Thoracic aorta (tissue), 2 donors: ENCODE measurements at regions not wholly inside any gene's neighbourhood (a gene's known extent, or its start where the extent isn't known, plus 50 kb on each side); places are given as distances from the start of the nearest gene placed in this dataset.

Experiments
- ATAC-seq: fragments of 150-250 bp; one replicate; pipeline ENCODE4 v1.8.0; 2017; ENCODE audit warnings: low read depth; ENCODE audit not compliant: insufficient number of reproducible peaks, low FRiP score
- DNase-seq: peaks from one replicate; pipeline ENCODE4 v3.0.0-alpha.2; 2020; ENCODE audit warnings: low spot score
- H3K27ac ChIP-seq, 2 donors: fragments of 200-600 bp; sonication (generic); 1 replicate in 1 of 2; 2 replicates in 1 of 2; pipeline ENCODE4 v1.5.1; 2016; ENCODE audit warnings: mild to moderate bottlenecking in 2 of 2, moderate library complexity in 2 of 2
- H3K27me3 ChIP-seq: fragments of 200-600 bp; sonication (generic); replicated peaks from 2 replicates; pipeline ENCODE4 v1.6.0; 2016; ENCODE audit warnings: mild to moderate bottlenecking; ENCODE audit not compliant: insufficient read depth
- H3K36me3 ChIP-seq: fragments of 200-600 bp; sonication (generic); one replicate; pipeline ENCODE4 v1.5.1; 2016
- H3K4me1 ChIP-seq, 2 donors: fragments of 200-600 bp; sonication (generic); 1 replicate in 1 of 2; 2 replicates in 1 of 2; pipeline versions ENCODE4 v1.5.1 to v1.6.0; 2016; ENCODE audit warnings: low read depth in 2 of 2, mild to moderate bottlenecking in 1 of 2; ENCODE audit not compliant: control insufficient read depth in 1 of 2
- H3K4me3 ChIP-seq: fragments of 200-600 bp; sonication (generic); 2 replicates; pipeline ENCODE4 v1.5.1; 2016; ENCODE audit warnings: mild to moderate bottlenecking
- H3K9me3 ChIP-seq: fragments of 200-600 bp; sonication (generic); 2 replicates; pipeline ENCODE4 v1.5.1; 2016
- TF ChIP-seq, protein P1 (sequence below): fragments of 200-600 bp; sonication (generic); IDR thresholded peaks from one replicate; pipeline ENCODE4 v1.5.1; 2019; ENCODE audit warnings: antibody characterized with exemption

DNA sequence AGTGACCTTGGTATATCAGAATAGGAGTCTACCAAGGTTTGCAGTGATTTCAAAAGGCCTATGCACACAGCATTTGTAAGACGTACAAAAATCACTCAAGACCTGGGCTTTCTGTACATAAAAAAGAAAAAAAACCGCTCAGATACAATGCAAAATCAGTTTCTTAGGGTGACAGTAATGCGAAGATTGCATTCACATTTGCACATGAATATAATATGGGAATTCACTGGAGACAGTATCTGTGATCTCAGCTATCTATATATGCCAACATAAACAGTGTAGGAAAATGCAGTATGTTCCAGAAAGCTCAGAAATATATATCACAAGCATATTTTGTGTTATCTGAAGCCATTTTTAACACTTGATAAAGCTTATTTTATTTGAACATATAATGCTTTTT is 176.4 kb upstream of the MYOCD start:
- Histone ChIP-seq H3K27ac (no peak overlapping the region), H3K4me3 (no peak overlapping the region), H3K27me3 (no peaks in the 10 kb centered on the region), H3K36me3 (no peaks in the 10 kb centered on the region), H3K9me3 (no peaks in the 10 kb centered on the region), H3K4me1 (peaks cover 3 to 15% of the 10 kb centered on the region in 2 donors)
- ATAC-seq (no peak), DNase-seq (no peak)
- TF ChIP-seq, protein P1, sequence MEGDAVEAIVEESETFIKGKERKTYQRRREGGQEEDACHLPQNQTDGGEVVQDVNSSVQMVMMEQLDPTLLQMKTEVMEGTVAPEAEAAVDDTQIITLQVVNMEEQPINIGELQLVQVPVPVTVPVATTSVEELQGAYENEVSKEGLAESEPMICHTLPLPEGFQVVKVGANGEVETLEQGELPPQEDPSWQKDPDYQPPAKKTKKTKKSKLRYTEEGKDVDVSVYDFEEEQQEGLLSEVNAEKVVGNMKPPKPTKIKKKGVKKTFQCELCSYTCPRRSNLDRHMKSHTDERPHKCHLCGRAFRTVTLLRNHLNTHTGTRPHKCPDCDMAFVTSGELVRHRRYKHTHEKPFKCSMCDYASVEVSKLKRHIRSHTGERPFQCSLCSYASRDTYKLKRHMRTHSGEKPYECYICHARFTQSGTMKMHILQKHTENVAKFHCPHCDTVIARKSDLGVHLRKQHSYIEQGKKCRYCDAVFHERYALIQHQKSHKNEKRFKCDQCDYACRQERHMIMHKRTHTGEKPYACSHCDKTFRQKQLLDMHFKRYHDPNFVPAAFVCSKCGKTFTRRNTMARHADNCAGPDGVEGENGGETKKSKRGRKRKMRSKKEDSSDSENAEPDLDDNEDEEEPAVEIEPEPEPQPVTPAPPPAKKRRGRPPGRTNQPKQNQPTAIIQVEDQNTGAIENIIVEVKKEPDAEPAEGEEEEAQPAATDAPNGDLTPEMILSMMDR, result no peak

DNA sequence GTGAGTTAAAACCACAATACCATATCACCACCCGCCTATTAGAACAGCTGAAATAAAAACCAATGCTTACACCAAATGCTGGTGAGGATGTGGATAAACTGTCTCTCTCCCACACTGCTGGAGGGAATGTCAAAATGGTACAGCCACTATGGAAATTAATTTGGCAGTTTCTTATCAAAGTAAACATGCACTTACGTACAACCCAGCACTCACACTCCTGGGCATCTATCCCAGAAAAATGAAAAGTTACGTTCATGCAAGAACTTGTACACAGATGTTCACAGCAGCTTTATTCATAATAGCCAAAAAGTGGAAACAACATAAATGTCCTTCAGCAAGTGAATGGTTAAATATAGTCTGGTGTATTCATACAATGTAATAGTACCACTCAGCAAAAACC is 173.2 kb upstream of the MYOCD start:
- peak; percentile 28 for ATAC-seq
- H3K4me3 ChIP-seq, result no peak overlapping the region
- peak overlapping the region in 1 of 2 donors; percentile 15 for H3K27ac ChIP-seq
- TF ChIP-seq, protein P1, result no peak
- no peaks in the 10 kb centered on the region for H3K9me3 ChIP-seq
- H3K4me1 ChIP-seq, result peaks cover 3 to 15% of the 10 kb centered on the region in 2 donors
- H3K27me3 ChIP-seq, result no peaks in the 10 kb centered on the region
- DNase-seq, result no peak
- no peaks in the 10 kb centered on the region for H3K36me3 ChIP-seq

DNA sequence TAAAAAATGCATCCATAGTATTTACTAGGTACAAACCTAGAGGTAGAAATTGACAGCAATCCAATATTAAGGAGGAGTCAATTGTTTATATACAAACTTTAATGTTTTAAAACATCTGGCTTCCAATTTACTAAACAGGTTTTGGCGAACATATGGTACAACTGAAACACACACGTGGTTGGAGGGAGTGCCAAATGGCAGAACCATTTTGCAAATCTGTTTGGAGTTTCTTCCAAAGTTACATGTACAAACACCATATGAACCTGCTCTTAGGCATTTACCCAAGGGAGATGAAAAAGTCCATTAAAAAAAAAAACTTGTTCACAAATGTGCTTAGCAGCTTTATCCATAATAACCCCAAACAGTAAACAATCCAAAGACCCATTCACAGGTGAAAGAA is 159.8 kb upstream of the MYOCD start:
- H3K27me3 ChIP-seq, result no peaks in the 10 kb centered on the region
- DNase-seq (no peak), ATAC-seq (no peak)

DNA sequence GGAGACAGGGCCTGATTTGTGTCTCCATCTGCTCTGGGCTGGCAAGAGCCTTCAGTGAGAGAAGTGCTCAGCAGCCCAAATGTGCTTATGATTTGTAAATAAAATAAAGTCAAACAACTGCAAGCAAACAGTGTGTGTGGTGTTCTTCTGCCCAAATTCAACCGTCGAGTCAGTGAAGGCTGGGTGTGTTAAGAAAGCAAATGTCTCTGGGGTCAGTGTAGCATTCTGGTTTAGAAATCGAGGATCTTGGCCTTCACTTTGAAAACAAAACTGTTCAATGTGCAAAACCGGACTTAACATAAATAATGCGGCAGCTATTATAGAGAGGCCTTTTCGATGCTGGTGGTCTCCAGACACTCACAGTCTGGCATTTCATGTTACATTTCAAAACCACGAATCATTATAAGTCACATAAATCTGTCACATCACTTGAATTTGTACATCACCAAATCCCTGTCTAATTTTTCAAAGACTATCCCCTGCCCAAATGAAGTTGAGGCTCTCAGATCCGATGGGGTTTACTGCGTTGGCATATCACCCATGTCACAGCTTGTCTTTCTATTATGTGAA is 158.6 kb upstream of the MYOCD start:
- Histone ChIP-seq H3K4me1 (peaks cover 10 to 14% of the 10 kb centered on the region in 2 donors), H3K27ac (no peak overlapping the region), H3K9me3 (no peaks in the 10 kb centered on the region), H3K4me3 (no peak overlapping the region), H3K36me3 (no peaks in the 10 kb centered on the region), H3K27me3 (no peaks in the 10 kb centered on the region)
- TF ChIP-seq, protein P1, result no peak
- no peak for DNase-seq
- ATAC-seq, result no peak

More for the DNA sequence above, 159.8 kb upstream of the MYOCD start:
- no peak overlapping the region for H3K27ac ChIP-seq
- no peak overlapping the region for H3K4me3 ChIP-seq
- TF ChIP-seq, protein P1, result no peak
- no peaks in the 10 kb centered on the region for H3K9me3 ChIP-seq
- H3K4me1 ChIP-seq, result peaks cover 8 to 10% of the 10 kb centered on the region in 2 donors
- no peaks in the 10 kb centered on the region for H3K36me3 ChIP-seq

DNA sequence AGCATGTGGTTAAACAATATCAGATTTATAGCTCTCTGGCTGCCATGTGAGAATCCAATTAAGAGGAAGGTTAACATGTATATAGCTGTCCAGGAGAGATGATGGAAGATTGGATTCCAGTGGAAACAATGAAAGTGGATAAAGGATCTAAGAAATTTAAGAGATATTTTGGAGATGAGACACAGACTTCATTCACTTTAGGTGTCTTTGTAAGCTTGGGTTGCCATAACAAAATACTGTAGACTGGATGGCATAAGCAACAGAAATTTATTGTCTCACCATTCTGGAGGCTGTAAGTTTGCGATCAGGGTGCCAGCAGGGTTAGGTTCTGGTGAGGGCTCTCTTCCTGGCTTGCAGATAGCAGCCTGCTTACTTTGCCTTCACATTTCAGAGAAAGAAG is 155.9 kb upstream of the MYOCD start:
- Histone ChIP-seq H3K9me3 (no peaks in the 10 kb centered on the region), H3K36me3 (no peaks in the 10 kb centered on the region), H3K27ac (no peak overlapping the region), H3K27me3 (no peaks in the 10 kb centered on the region), H3K4me1 (peaks cover 14 to 23% of the 10 kb centered on the region in 2 donors), H3K4me3 (no peak overlapping the region)
- ATAC-seq (peak; percentile 45), DNase-seq (no peak)
- TF ChIP-seq, protein P1, result no peak
